A549 (cell line): ENCODE measurements at regions not wholly inside any gene's neighbourhood (a gene's known extent, or its start where the extent isn't known, plus 50 kb on each side); places are given as distances from the start of the nearest gene placed in this dataset.

Source experiments
- ATAC-seq, 2 experiments: fragments of 200-7000 bp in 1 of 2; fragments of >200 bp in 1 of 2; cut with Nextera tagmentation in 1 of 2; cut with Tn5 transposase in 1 of 2; 3 replicates each; pipeline versions ENCODE4 v1.8.0 to v1.9.1; 2018 to 2020; ENCODE audit warnings: mild to moderate bottlenecking in 1 of 2, moderate library complexity in 1 of 2
- CTCF ChIA-PET: fragments of 300-600 bp; sonication (Branson Sonifier 250); formaldehyde crosslinking; extraction: SDS; loops from one replicate; lab custom pipeline; 2021; ENCODE audit warnings: antibody characterized with exemption, inconsistent platforms; lab: Yijun Ruan, JAX
- POLR2A ChIA-PET: fragments of 350-600 bp; formaldehyde crosslinking; extraction: SDS; loops from one replicate; lab custom pipeline; 2021; ENCODE audit warnings: antibody characterized with exemption, inconsistent platforms; lab: Yijun Ruan, JAX
- DNase-seq, 2 experiments: peaks; one replicate each; pipeline versions ENCODE4 v3.0.0 to v3.0.0-alpha.2; 2011 to 2016; ENCODE audit warnings: low read depth in 1 of 2, low spot score in 1 of 2
- FAIRE-seq: peaks from 2 replicates; lab custom pipeline; 2011; peaks lifted over from hg19 to GRCh38; lab: Jason Lieb, UNC
- H3K27ac ChIP-seq, 2 experiments: fragments of >200 bp; sonication (Bioruptor Twin); formaldehyde crosslinking; 3 replicates each; pipeline ENCODE4 v1.5.1; 2016 to 2017
- H3K4me1 ChIP-seq: fragments of >200 bp; sonication (Bioruptor Twin); formaldehyde crosslinking; 3 replicates; pipeline ENCODE4 v1.6.1; 2016
- H3K4me2 ChIP-seq: fragments of >200 bp; sonication (Bioruptor Twin); formaldehyde crosslinking; 3 replicates; pipeline ENCODE4 v1.6.1; 2016
- H3K4me3 ChIP-seq: fragments of >200 bp; sonication (Bioruptor Twin); formaldehyde crosslinking; 3 replicates; pipeline ENCODE4 v1.5.1; 2016
- H3K9me3 ChIP-seq: fragments of >200 bp; sonication (Bioruptor Twin); formaldehyde crosslinking; 3 replicates; pipeline ENCODE4 v1.6.1; 2016
- BCL3 ChIP-seq: fragments of >200 bp; sonication (Bioruptor Twin); formaldehyde crosslinking; IDR thresholded peaks from 3 replicates; pipeline ENCODE4 v1.6.1; 2016
- CBX2 ChIP-seq: fragments of 200-600 bp; sonication (generic); IDR thresholded peaks from 2 replicates; pipeline ENCODE4 v1.6.1; 2016; ENCODE audit warnings: low read depth, mild to moderate bottlenecking, borderline replicate concordance
- CBX8 ChIP-seq: fragments of 200-600 bp; sonication (generic); IDR thresholded peaks from 2 replicates; pipeline ENCODE4 v1.6.1; 2016
- CTCF ChIP-seq: fragments of >200 bp; sonication (Bioruptor Twin); formaldehyde crosslinking; IDR thresholded peaks from 3 replicates; pipeline ENCODE4 v1.5.1; 2016
- EP300 ChIP-seq, 2 experiments: fragments of >200 bp; sonication (Bioruptor Twin); formaldehyde crosslinking; IDR thresholded peaks; 2 replicates in 1 of 2; 3 replicates in 1 of 2; pipeline ENCODE4 v1.6.1; 2016 to 2017
- FOSB ChIP-seq: fragments of 250-450 bp; sonication (Bioruptor Pico); IDR thresholded peaks from 2 replicates; pipeline ENCODE4 v1.5.0; 2020; ENCODE audit warnings: mild to moderate bottlenecking, moderate library complexity
- HEYL ChIP-seq: fragments of 250-450 bp; sonication (Bioruptor Pico); IDR thresholded peaks from 2 replicates; pipeline ENCODE4 v1.8.0; 2021; ENCODE audit warnings: mild to moderate bottlenecking, moderate library complexity
- HOXB13 ChIP-seq: fragments of 250-450 bp; sonication (Bioruptor Pico); IDR thresholded peaks from 2 replicates; pipeline ENCODE4 v1.5.0; 2020; ENCODE audit warnings: low read depth, mild to moderate bottlenecking, moderate library complexity
- HOXB5 ChIP-seq: fragments of 250-450 bp; sonication (Bioruptor Pico); IDR thresholded peaks from 2 replicates; pipeline ENCODE4 v1.5.0; 2020; ENCODE audit warnings: mild to moderate bottlenecking, moderate library complexity
- KDM5A ChIP-seq: fragments of 200-600 bp; sonication (generic); IDR thresholded peaks from 2 replicates; pipeline ENCODE4 v1.6.1; 2016; ENCODE audit warnings: antibody characterized with exemption, mild to moderate bottlenecking
- MAFK ChIP-seq: fragments of 450-650 bp; IDR thresholded peaks from 2 replicates; pipeline ENCODE4 v1.6.1; 2014; ENCODE audit not compliant: partially characterized antibody
- MAZ ChIP-seq: fragments of 150-350 bp; IDR thresholded peaks from 2 replicates; pipeline ENCODE4 v1.6.1; 2014; ENCODE audit warnings: antibody characterized with exemption, low read depth, low read length, borderline replicate concordance
- MYC ChIP-seq: IDR thresholded peaks from 2 replicates; pipeline ENCODE4 v1.6.1; 2012; ENCODE audit warnings: mild to moderate bottlenecking, inconsistent platforms, low read length, improper control_type of control experiment, borderline replicate concordance
- NPAS2 ChIP-seq: fragments of 250-450 bp; sonication (Bioruptor Pico); IDR thresholded peaks from 2 replicates; pipeline ENCODE4 v1.8.0; 2022; ENCODE audit warnings: mild to moderate bottlenecking, moderate library complexity, borderline replicate concordance
- NR3C1 ChIP-seq: fragments of >200 bp; sonication (Bioruptor Twin); formaldehyde crosslinking; IDR thresholded peaks from 3 replicates; pipeline ENCODE4 v1.6.1; 2017
- POLR2AphosphoS2 ChIP-seq: conservative IDR thresholded peaks from 2 replicates; pipeline ENCODE4 v1.6.1; 2012; ENCODE audit warnings: low read length, improper control_type of control experiment, inconsistent platforms
- RAD21 ChIP-seq, 2 experiments: fragments of >200 bp in 1 of 2; sonication (Bioruptor Twin) in 1 of 2; formaldehyde crosslinking in 1 of 2; IDR thresholded peaks in 1 of 2; conservative IDR thresholded peaks in 1 of 2; 2 replicates in 1 of 2; 3 replicates in 1 of 2; pipeline ENCODE4 v1.6.1; 2012 to 2018; ENCODE audit warnings: inconsistent platforms in 1 of 2
- RFX5 ChIP-seq: fragments of 450-650 bp; IDR thresholded peaks from 2 replicates; pipeline ENCODE4 v1.7.1; 2014; ENCODE audit warnings: antibody characterized with exemption, mild to moderate bottlenecking, moderate library complexity
- RNF2 ChIP-seq: fragments of 200-600 bp; sonication (generic); IDR thresholded peaks from 2 replicates; pipeline ENCODE4 v1.6.1; 2016; ENCODE audit warnings: low read depth, mild to moderate bottlenecking, antibody characterized with exemption, moderate library complexity, borderline replicate concordance
- TFCP2L1 ChIP-seq: fragments of 250-450 bp; sonication (Bioruptor Pico); IDR thresholded peaks from 2 replicates; pipeline ENCODE4 v1.5.0; 2021; ENCODE audit warnings: mild to moderate bottlenecking
- USF2 ChIP-seq: fragments of 450-650 bp; IDR thresholded peaks from 2 replicates; pipeline ENCODE4 v1.6.1; 2014; ENCODE audit warnings: antibody characterized with exemption
- WGBS: methylation state at CpG from one replicate; pipeline ENCODE4 v1.1.6; 2017; ENCODE audit errors: missing lambda C conversion rate; 5-methylcytosine and 5-hydroxymethylcytosine counted together
- TF ChIP-seq, protein P1 (sequence below): fragments of 150-350 bp; IDR thresholded peaks from 2 replicates; pipeline ENCODE4 v1.6.1; 2014; ENCODE audit warnings: low read depth, mild to moderate bottlenecking, low read length
- TF ChIP-seq, protein P2 (sequence below): fragments of 200-600 bp; sonication (generic); IDR thresholded peaks from 2 replicates; pipeline ENCODE4 v1.6.1; 2016; ENCODE audit warnings: antibody characterized with exemption, mild to moderate bottlenecking, moderate library complexity
- TF ChIP-seq, protein P3 (sequence below): IDR thresholded peaks from 2 replicates; pipeline ENCODE4 v1.6.1; 2012
- TF ChIP-seq, protein P4 (sequence below): fragments of 250-450 bp; sonication (Bioruptor Pico); IDR thresholded peaks from 2 replicates; pipeline ENCODE4 v1.5.0; 2021; ENCODE audit warnings: mild to moderate bottlenecking, moderate library complexity, borderline replicate concordance

GRCh38 chr6:4259391-4259790, 124.0 kb upstream of the ECI2 start:
- no peaks in the 10 kb centered on the region for H3K4me1 ChIP-seq
- H3K27ac ChIP-seq = no peak overlapping the region
- CTCF ChIA-PET = interaction anchor here (0.7 kb wide), 1 partner anchor 49 kb away, joined by 3 read pairs; no protein-coding TSS in a partner anchor
- DNase-seq (no peak), ATAC-seq (no peak), FAIRE-seq (no peak)
- no peak overlapping the region for H3K4me3 ChIP-seq
- no peaks in the 10 kb centered on the region for H3K9me3 ChIP-seq
- H3K4me2 ChIP-seq = no peak overlapping the region
- POLR2A ChIA-PET = no interaction called here
- TF ChIP-seq BCL3 = no peak
- no peak for TF ChIP-seq RFX5
- no peak for TF ChIP-seq FOSB (CRISPR knock-in tag)
- TF ChIP-seq HOXB5 (CRISPR knock-in tag) = no peak
- TF ChIP-seq KDM5A = no peak
- TF ChIP-seq HOXB13 (CRISPR knock-in tag) = no peak
- TF ChIP-seq EP300 (IDR thresholded peaks at IDR 0.05) = no peak
- TF ChIP-seq TFCP2L1 (CRISPR knock-in tag) = no peak
- no peak for TF ChIP-seq USF2
- no peak for TF ChIP-seq NPAS2 (CRISPR knock-in tag)
- TF ChIP-seq CTCF = no peak
- no peak for TF ChIP-seq NR3C1
- no peak for TF ChIP-seq MAFK
- TF ChIP-seq, protein P1, sequence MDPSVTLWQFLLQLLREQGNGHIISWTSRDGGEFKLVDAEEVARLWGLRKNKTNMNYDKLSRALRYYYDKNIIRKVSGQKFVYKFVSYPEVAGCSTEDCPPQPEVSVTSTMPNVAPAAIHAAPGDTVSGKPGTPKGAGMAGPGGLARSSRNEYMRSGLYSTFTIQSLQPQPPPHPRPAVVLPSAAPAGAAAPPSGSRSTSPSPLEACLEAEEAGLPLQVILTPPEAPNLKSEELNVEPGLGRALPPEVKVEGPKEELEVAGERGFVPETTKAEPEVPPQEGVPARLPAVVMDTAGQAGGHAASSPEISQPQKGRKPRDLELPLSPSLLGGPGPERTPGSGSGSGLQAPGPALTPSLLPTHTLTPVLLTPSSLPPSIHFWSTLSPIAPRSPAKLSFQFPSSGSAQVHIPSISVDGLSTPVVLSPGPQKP = no peak
- TF ChIP-seq RNF2 = no peak
- WGBS = 88% methylated on average over 4 of the region's 4 CpGs

DNA sequence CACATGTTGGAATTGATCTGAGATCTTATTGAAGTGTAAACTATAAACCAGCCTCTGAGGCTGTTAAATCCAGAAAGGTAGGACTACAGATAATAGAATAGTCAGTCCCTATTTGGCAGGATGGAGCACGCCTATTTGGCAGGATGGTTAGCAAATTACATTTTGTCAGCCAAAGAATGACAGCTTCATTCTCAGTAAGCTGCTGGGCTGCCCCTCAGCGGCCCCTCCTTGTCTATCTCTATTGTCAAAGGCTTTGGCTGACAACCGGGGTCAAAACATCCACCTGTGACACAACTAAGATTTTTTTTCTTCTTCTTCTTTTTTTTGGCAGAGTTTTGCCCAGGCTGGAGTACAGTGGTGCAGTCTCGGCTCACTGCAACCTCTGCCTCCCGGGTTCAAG, 123.4 kb upstream of the ECI2 start:
- Histone ChIP-seq H3K4me2 (no peak overlapping the region), H3K4me1 (peaks cover 2% of the 10 kb centered on the region; the same call in 1 of the 3 replicates), H3K27ac (no peak overlapping the region), H3K4me3 (no peak overlapping the region), H3K9me3 (no peaks in the 10 kb centered on the region)
- DNase-seq (no peak), ATAC-seq (no peak), FAIRE-seq (no peak)
- POLR2A ChIA-PET = no interaction called here
- WGBS = 65% methylated on average over 5 of the region's 5 CpGs
- CTCF ChIA-PET = interaction anchor here (0.7 kb wide), 1 partner anchor 49 kb away, joined by 3 read pairs; no protein-coding TSS in a partner anchor
- TF ChIP-seq CBX8 (no peak), CBX2 (no peak), MAZ (no peak), HOXB13 (CRISPR knock-in tag) (no peak), HEYL (no peak), FOSB (CRISPR knock-in tag) (no peak), MYC (no peak), POLR2AphosphoS2 (no peak), RAD21 (conservative IDR thresholded peaks at IDR 0.05 in 1 of 2, IDR thresholded peaks at IDR 0.05 in 1 of 2) (no peak)
- TF ChIP-seq, protein P2, sequence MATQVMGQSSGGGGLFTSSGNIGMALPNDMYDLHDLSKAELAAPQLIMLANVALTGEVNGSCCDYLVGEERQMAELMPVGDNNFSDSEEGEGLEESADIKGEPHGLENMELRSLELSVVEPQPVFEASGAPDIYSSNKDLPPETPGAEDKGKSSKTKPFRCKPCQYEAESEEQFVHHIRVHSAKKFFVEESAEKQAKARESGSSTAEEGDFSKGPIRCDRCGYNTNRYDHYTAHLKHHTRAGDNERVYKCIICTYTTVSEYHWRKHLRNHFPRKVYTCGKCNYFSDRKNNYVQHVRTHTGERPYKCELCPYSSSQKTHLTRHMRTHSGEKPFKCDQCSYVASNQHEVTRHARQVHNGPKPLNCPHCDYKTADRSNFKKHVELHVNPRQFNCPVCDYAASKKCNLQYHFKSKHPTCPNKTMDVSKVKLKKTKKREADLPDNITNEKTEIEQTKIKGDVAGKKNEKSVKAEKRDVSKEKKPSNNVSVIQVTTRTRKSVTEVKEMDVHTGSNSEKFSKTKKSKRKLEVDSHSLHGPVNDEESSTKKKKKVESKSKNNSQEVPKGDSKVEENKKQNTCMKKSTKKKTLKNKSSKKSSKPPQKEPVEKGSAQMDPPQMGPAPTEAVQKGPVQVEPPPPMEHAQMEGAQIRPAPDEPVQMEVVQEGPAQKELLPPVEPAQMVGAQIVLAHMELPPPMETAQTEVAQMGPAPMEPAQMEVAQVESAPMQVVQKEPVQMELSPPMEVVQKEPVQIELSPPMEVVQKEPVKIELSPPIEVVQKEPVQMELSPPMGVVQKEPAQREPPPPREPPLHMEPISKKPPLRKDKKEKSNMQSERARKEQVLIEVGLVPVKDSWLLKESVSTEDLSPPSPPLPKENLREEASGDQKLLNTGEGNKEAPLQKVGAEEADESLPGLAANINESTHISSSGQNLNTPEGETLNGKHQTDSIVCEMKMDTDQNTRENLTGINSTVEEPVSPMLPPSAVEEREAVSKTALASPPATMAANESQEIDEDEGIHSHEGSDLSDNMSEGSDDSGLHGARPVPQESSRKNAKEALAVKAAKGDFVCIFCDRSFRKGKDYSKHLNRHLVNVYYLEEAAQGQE = no peak
- TF ChIP-seq, protein P1 = no peak
- TF ChIP-seq, protein P3, sequence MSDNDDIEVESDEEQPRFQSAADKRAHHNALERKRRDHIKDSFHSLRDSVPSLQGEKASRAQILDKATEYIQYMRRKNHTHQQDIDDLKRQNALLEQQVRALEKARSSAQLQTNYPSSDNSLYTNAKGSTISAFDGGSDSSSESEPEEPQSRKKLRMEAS = no peak
- TF ChIP-seq, protein P4, sequence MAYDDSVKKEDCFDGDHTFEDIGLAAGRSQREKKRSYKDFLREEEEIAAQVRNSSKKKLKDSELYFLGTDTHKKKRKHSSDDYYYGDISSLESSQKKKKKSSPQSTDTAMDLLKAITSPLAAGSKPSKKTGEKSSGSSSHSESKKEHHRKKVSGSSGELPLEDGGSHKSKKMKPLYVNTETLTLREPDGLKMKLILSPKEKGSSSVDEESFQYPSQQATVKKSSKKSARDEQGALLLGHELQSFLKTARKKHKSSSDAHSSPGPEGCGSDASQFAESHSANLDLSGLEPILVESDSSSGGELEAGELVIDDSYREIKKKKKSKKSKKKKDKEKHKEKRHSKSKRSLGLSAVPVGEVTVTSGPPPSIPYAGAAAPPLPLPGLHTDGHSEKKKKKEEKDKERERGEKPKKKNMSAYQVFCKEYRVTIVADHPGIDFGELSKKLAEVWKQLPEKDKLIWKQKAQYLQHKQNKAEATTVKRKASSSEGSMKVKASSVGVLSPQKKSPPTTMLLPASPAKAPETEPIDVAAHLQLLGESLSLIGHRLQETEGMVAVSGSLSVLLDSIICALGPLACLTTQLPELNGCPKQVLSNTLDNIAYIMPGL = no peak
